K562 (cell line): ENCODE measurements at regions not wholly inside any gene's neighbourhood (a gene's known extent, or its start where the extent isn't known, plus 50 kb on each side); places are given as distances from the start of the nearest gene placed in this dataset.

Source experiments
- ATAC-seq: fragments of 200-7000 bp; cut with Tn5 transposase; 3 replicates; pipeline ENCODE4 v1.9.1; 2020; ENCODE audit warnings: moderate library complexity
- BruUV-seq: library from RNA; stranded (reverse); fragments of 400-500 nt; replicated peaks from 2 replicates; lab custom pipeline; 2021; lab: Mats Ljungman, UMichigan
- CTCF ChIA-PET: fragments of 300-600 bp; formaldehyde crosslinking; extraction: SDS; loops from one replicate; lab custom pipeline; 2021; ENCODE audit warnings: low intra/inter-chr PET ratio; lab: Yijun Ruan, JAX
- POLR2A ChIA-PET: fragments of 300-600, 350-650 bp; sonication (Branson Sonifier 250); formaldehyde crosslinking; extraction: SDS; loops from one replicate; lab custom pipeline; 2021; ENCODE audit warnings: antibody characterized with exemption, inconsistent platforms; lab: Yijun Ruan, JAX
- DNase-seq, 4 experiments: peaks; one replicate each; pipeline versions ENCODE4 v3.0.0 to v3.0.0-alpha.2; 2011 to 2018; ENCODE audit warnings: low spot score in 3 of 4, mixed read lengths in 3 of 4; ENCODE audit errors: extremely low read depth in 1 of 4
- FAIRE-seq: peaks from 2 replicates; lab custom pipeline; 2011; peaks lifted over from hg19 to GRCh38; lab: Jason Lieb, UNC
- H2AFZ ChIP-seq: 2 replicates; pipeline ENCODE4 v1.6.0; 2011; ENCODE audit warnings: low read depth, low read length, control low read depth, inconsistent platforms
- H3K27ac ChIP-seq: fragments of 200-600 bp; 3 replicates; pipeline ENCODE4 v1.8.0; 2011; ENCODE audit warnings: low read depth, mild to moderate bottlenecking, control low read depth, inconsistent platforms, low read length, moderate library complexity, mixed read lengths; ENCODE audit errors: extremely low read depth
- H3K27me3 ChIP-seq, 2 experiments: fragments of 300-600 bp in 1 of 2; 2 replicates in 1 of 2; 3 replicates in 1 of 2; pipeline versions ENCODE4 v1.6.0 to v1.8.0; 2011; ENCODE audit warnings: inconsistent platforms in 2 of 2, low read length in 2 of 2, mild to moderate bottlenecking in 1 of 2, mixed read lengths in 1 of 2, moderate library complexity in 1 of 2; ENCODE audit not compliant: control insufficient read depth in 2 of 2, insufficient read depth in 2 of 2
- H3K36me3 ChIP-seq: fragments of 300-600 bp; 3 replicates; pipeline ENCODE4 v1.8.0; 2011; ENCODE audit warnings: mild to moderate bottlenecking, low read length, inconsistent platforms; ENCODE audit not compliant: control insufficient read depth, insufficient read depth
- H3K4me1 ChIP-seq, 2 experiments: fragments of 200-600 bp in 1 of 2; replicated peaks in 1 of 2; 2 replicates in 1 of 2; 3 replicates in 1 of 2; pipeline versions ENCODE4 v1.5.1 to v1.8.0; 2011; ENCODE audit warnings: inconsistent platforms in 2 of 2, low read length in 2 of 2, mild to moderate bottlenecking in 1 of 2, mixed read lengths in 1 of 2, moderate library complexity in 1 of 2; ENCODE audit not compliant: control insufficient read depth in 2 of 2, insufficient read depth in 2 of 2
- H3K4me2 ChIP-seq: 2 replicates; pipeline ENCODE4 v1.6.1; 2011; ENCODE audit warnings: low read length, control low read depth, inconsistent platforms, mixed read lengths; ENCODE audit not compliant: insufficient read depth
- H3K4me3 ChIP-seq: fragments of 200-600 bp; sonication (generic), shearing (Covaris generic); 2 replicates; pipeline ENCODE4 v1.5.1; 2016; ENCODE audit warnings: control low read depth, inconsistent platforms
- H3K79me2 ChIP-seq: fragments of 200-600 bp; 3 replicates; pipeline ENCODE4 v1.8.0; 2011; ENCODE audit warnings: low read length, inconsistent platforms; ENCODE audit not compliant: control insufficient read depth, insufficient read depth
- H3K9ac ChIP-seq, 2 experiments: 2 replicates each; pipeline versions ENCODE4 v1.6.0 to v1.6.1; 2011; ENCODE audit warnings: low read depth in 2 of 2, low read length in 2 of 2, control low read depth in 1 of 2, inconsistent platforms in 1 of 2, mild to moderate bottlenecking in 1 of 2, mixed read lengths in 1 of 2; ENCODE audit not compliant: insufficient read depth in 1 of 2
- H3K9me1 ChIP-seq: one replicate; pipeline ENCODE4 v1.6.0; 2011; ENCODE audit warnings: inconsistent platforms, mild to moderate bottlenecking, low read length, moderate library complexity; ENCODE audit not compliant: control insufficient read depth, insufficient read depth
- H3K9me3 ChIP-seq: replicated peaks from 2 replicates; pipeline ENCODE4 v1.5.1; 2011; ENCODE audit warnings: low read depth, low read length, inconsistent platforms; ENCODE audit not compliant: control insufficient read depth, insufficient read depth
- H4K20me1 ChIP-seq: replicated peaks from 2 replicates; pipeline ENCODE4 v1.6.1; 2011; ENCODE audit warnings: low read length, inconsistent platforms, mixed read lengths; ENCODE audit not compliant: control insufficient read depth, insufficient read depth
- ARID4B ChIP-seq: sonication (generic); formaldehyde crosslinking; IDR thresholded peaks from 2 replicates; pipeline ENCODE4 v1.8.0; 2022; ENCODE audit warnings: mild to moderate bottlenecking, missing genetic modification reagents
- CEBPG ChIP-seq, 3 experiments: fragments of 200-800 bp in 1 of 3; sonication (Bioruptor generic) in 1 of 3; sonication (generic) in 1 of 3; formaldehyde crosslinking in 1 of 3; IDR thresholded peaks in 2 of 3; conservative IDR thresholded peaks in 1 of 3; 2 replicates each; pipeline versions ENCODE4 v1.6.1 to v1.8.0; 2016 to 2022; ENCODE audit warnings: missing compliant biosample characterization in 2 of 3, missing genetic modification characterization in 2 of 3, mild to moderate bottlenecking in 1 of 3, missing genetic modification reagents in 1 of 3
- KAT7 ChIP-seq: sonication (generic); formaldehyde crosslinking; IDR thresholded peaks from 2 replicates; pipeline ENCODE4 v1.8.0; 2022; ENCODE audit warnings: missing genetic modification reagents, mild to moderate bottlenecking, borderline replicate concordance
- RB1 ChIP-seq: fragments of 450-650 bp; IDR thresholded peaks from 2 replicates; pipeline ENCODE4 v1.6.1; 2017; ENCODE audit warnings: low read depth, mild to moderate bottlenecking
- SIN3A ChIP-seq, 2 experiments: fragments of 150-350 bp in 1 of 2; IDR thresholded peaks; 2 replicates each; pipeline ENCODE4 v1.6.1; 2011 to 2016; ENCODE audit warnings: borderline replicate concordance in 2 of 2, low read depth in 2 of 2, low read length in 2 of 2, mild to moderate bottlenecking in 2 of 2, moderate library complexity in 2 of 2; ENCODE audit not compliant: control insufficient read depth in 1 of 2
- SREBF2 ChIP-seq: sonication (generic); formaldehyde crosslinking; IDR thresholded peaks from 2 replicates; pipeline ENCODE4 v1.4.0; 2020; ENCODE audit warnings: mild to moderate bottlenecking, missing genetic modification reagents
- SUPT5H ChIP-seq: fragments of 450-650 bp; IDR thresholded peaks from 2 replicates; pipeline ENCODE4 v1.6.1; 2016
- TAF9B ChIP-seq: fragments of 450-650 bp; IDR thresholded peaks from 2 replicates; pipeline ENCODE4 v1.6.1; 2018; ENCODE audit warnings: mild to moderate bottlenecking; ENCODE audit not compliant: partially characterized antibody
- WHSC1 ChIP-seq: IDR thresholded peaks from one replicate; pipeline ENCODE4 v1.6.1; 2012; ENCODE audit warnings: low read length, control low read depth, inconsistent platforms
- ZNF212 ChIP-seq: fragments of 450-650 bp; formaldehyde crosslinking; IDR thresholded peaks from 2 replicates; pipeline ENCODE4 v1.4.0; 2020; ENCODE audit warnings: mild to moderate bottlenecking
- ZNF57 ChIP-seq: fragments of 450-650 bp; formaldehyde crosslinking; IDR thresholded peaks from 2 replicates; pipeline ENCODE4 v1.4.0; 2020; ENCODE audit warnings: mild to moderate bottlenecking, moderate library complexity
- ZNF583 ChIP-seq: fragments of 250-450 bp; sonication (Bioruptor Pico); IDR thresholded peaks from 2 replicates; pipeline ENCODE4 v1.4.0; 2020
- ZNF696 ChIP-seq: fragments of 250-450 bp; sonication (Bioruptor Pico); conservative IDR thresholded peaks from 2 replicates; pipeline ENCODE4 v1.4.0; 2020; ENCODE audit warnings: mild to moderate bottlenecking, moderate library complexity
- WGBS: fragments of 100-300 bp; shearing (Covaris generic); methylation state at CpG from one replicate; pipeline ENCODE4 v1.1.6; 2016; ENCODE audit warnings: low coverage, mixed read lengths; ENCODE audit not compliant: insufficient coverage; ENCODE audit errors: missing lambda C conversion rate; 5-methylcytosine and 5-hydroxymethylcytosine counted together
- in situ Hi-C: fragments of 300-500 bp; cut with MboI; formaldehyde crosslinking; loops from 4 replicates; pipeline ENCODE4 v1.15.0; 2018; ENCODE audit warnings: inconsistent platforms, mixed read lengths
- intact Hi-C: fragments of 100-400 bp; cut with micrococcal nuclease; formaldehyde crosslinking; loops from 2 replicates; pipeline ENCODE4 v1.14.2; 2022

- ChIA-PET CTCF (no interaction called here), POLR2A (no interaction called here)
- no peak for DNase-seq
- Histone ChIP-seq H3K9me1 (no peaks in the 10 kb centered on the region), H3K27me3 (no peaks in the 10 kb centered on the region), H3K4me3 (no peak overlapping the region), H3K27ac (no peak overlapping the region), H3K4me2 (no peak overlapping the region), H3K4me1 (no peaks in the 10 kb centered on the region), H3K9me3 (no peaks in the 10 kb centered on the region), H3K9ac (no peak overlapping the region), H3K79me2 (no peaks in the 10 kb centered on the region), H3K36me3 (no peaks in the 10 kb centered on the region), H4K20me1 (no peaks in the 10 kb centered on the region), H2AFZ (no peak overlapping the region)
- no TSS peak for BruUV-seq
- no peak for ATAC-seq
- in situ Hi-C loops: no loop called here
- intact Hi-C loops: no loop called here
- WGBS: 2% methylated on average over 5 of the region's 5 CpGs
- no peak for FAIRE-seq
- TF ChIP-seq CEBPG (CRISPR knock-in tag; IDR thresholded peaks at IDR 0.05) (no peak), CEBPG (tag; conservative IDR thresholded peaks at IDR 0.05 in 1 of 2, IDR thresholded peaks at IDR 0.05 in 1 of 2) (peak in 1 of 2 experiments; percentile 35; a peak in 1 of 4 replicates), ZNF57 (CRISPR knock-in tag) (no peak)
Measured at GRCh38 chr6:144953552-144954240, 668.6 kb downstream of the UTRN start.

GRCh38 chr6:144954241-144954556 is 669.1 kb downstream of the UTRN start:
- DNase-seq (no peak), ATAC-seq (no peak), FAIRE-seq (no peak)
- Histone ChIP-seq H3K4me1 (no peaks in the 10 kb centered on the region), H3K36me3 (no peaks in the 10 kb centered on the region), H3K9ac (no peak overlapping the region), H3K4me3 (no peak overlapping the region), H3K4me2 (no peak overlapping the region), H3K9me3 (no peaks in the 10 kb centered on the region), H3K79me2 (no peaks in the 10 kb centered on the region), H4K20me1 (no peaks in the 10 kb centered on the region), H3K27ac (no peak overlapping the region), H3K9me1 (no peaks in the 10 kb centered on the region), H2AFZ (no peak overlapping the region), H3K27me3 (no peaks in the 10 kb centered on the region)
- ChIA-PET POLR2A (no interaction called here), CTCF (no interaction called here)
- no TSS peak for BruUV-seq
- intact Hi-C loops (no loop called here), in situ Hi-C loops (no loop called here)
- WGBS: 0% methylated on average over 3 of the region's 3 CpGs
- TF ChIP-seq RB1: no peak
- TF ChIP-seq TAF9B: no peak
- no peak for TF ChIP-seq SUPT5H
- TF ChIP-seq WHSC1: no peak
- no peak for TF ChIP-seq ZNF696 (CRISPR knock-in tag)
- TF ChIP-seq ZNF583 (CRISPR knock-in tag): no peak
- TF ChIP-seq ZNF212: no peak
- no peak for TF ChIP-seq ARID4B
- no peak for TF ChIP-seq SREBF2 (CRISPR knock-in tag)
- TF ChIP-seq SIN3A (IDR thresholded peaks at IDR 0.05; ENCODE audit: borderline replicate concordance in 2 of 2, control insufficient read depth in 1 of 2, low read depth in 2 of 2, low read length in 2 of 2): no peak
- no peak for TF ChIP-seq KAT7 (CRISPR knock-in tag)
